Stimulated activated CD4-positive, alpha-beta T cell treated with anti-CD3 and anti-CD28 coated beads, Interleukin-12 subunit alpha, Interleukin-12 subunit beta, amount 100 ng/mL, for 48 hours (primary cell): ENCODE measurements at regions not wholly inside any gene's neighbourhood (a gene's known extent, or its start where the extent isn't known, plus 50 kb on each side); places are given as distances from the start of the nearest gene placed in this dataset.

Experiments used
- DNase-seq, 3 donors: peaks; one replicate each; pipeline ENCODE4 v3.0.0-alpha.2; 2020; ENCODE audit warnings: low read depth in 2 of 3, low spot score in 1 of 3

DNA sequence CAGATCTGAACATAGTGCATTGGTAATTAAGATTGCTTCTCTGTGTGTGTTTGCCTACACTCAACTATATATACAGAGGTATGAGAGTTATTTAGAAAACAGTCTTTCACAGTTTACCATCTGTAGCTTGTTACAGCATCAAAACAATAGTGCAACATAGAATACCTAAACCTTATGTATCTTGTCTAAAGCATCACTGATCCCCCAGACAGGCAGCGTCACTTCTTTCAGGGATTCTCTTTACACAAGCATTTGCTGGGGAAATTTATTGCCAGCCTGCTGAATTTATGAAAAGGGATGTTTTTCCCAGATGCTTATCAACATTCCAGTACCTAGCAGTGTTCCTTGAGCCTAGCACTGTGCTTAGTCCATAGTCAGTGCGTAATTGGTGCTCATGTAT is 195.8 kb upstream of the COL8A1 start:
- DNase-seq = no peak

DNA sequence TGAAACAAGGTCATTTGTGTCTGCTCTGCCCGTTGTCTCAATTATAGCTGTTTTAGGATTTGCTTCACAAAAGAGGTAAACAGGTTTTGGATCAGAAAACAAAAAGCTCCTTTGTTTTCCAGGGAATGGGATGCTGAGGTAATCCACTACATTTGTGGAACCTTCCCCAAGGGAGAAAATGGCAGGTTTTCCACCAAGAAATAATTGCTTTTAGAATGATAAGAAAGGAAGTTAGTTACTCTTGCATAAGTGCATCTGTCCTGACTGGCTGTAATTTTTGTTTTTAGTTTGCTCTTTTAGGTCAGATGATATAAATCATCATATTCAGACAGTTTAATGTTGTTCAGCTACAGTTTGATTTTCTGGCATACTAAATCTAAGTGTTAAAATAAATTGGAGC is 198.5 kb upstream of the COL8A1 start:
- DNase-seq = no peak

DNA sequence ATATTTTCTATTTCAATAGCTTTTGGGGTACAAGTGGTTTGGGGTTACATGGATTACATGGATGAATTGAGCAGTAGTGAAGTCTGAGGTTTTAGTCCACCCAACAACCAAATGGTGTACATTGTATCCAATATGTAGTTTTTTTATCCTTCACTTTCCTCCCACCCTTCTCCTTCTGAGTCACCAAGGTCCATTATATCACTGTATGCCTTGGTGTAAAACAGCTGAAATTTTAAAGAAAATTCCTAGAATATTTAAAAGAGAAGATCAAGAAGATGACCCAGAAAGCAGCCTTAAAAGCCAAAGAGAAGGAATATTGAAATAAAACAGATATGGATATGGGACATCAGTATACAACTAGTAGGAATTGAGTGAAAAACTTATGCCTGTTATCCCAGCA is 204.2 kb upstream of the COL8A1 start:
- DNase-seq = no peak

DNA sequence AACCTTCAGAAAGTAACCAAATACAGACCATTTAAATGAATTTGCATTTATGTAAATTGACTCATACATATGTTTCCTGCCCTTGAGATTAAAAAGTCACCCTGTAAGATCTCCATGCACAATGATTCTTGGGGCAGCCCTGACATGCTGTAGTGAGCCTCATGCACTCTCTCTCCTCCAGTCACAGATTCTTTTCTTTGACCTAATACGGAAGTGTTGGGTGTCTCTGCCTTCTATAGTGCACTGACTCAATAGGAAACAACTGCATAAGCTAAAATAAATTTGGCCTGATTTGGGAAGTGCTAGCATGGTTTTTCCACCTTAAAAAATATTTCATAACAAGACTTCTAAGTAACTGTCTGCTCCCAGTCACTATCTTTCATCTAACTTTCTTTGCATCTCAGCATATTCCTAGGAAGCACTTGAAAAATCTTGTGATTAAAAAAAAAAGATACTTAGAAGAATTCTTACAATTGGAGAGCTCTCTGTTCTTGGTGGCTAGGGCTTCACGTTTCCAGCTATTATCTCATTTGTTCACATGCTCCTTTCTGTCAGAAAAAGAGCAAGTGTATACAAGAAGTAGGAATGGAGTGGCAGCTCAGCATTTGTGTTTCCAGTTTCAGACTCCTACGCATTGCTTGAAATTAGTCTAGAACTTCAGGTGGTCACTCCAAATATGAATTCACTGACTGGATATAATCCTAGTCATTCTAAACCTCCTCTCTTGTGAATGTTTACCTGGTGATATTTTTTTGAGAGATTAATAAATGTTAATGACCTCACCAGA is 207.9 kb upstream of the COL8A1 start:
- no peak for DNase-seq

DNA sequence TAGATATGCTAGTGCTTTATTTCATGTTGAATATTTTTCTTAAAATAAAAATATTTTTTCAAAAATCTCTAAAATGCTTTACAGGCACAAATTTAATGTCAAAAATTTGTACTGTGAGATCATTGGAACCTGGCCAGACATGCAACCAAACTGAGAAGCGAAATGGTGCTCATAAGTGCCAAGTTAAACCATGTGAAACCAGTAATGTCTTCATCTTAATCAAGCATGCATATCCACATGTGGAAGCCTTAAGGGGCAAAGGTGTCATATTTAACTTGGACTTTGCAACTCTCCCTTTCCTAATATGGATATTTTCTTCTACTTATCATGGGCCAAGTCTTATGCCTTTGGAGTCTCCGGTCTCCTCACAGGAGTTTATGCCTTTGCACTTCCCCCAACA is 208.9 kb upstream of the COL8A1 start:
- DNase-seq = no peak

DNA sequence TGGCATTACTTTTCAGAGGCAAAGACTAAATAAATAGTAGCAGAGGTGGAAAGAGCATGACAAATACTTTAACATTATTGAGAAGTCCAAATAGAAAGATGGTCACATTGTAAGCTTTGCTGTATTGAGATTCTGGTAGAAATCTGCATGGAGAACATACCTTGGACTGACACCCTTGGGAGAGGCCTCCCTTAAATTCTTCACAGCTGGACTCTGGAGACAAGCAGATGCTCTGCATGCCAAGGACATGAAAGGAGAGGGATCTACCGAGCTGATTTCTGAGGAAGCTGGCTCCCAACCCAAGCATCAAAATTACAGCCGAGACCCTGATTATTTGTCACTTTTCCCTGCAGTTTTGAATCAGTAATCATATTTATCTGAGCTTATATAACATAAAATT is 212.5 kb upstream of the COL8A1 start:
- no peak for DNase-seq

DNA sequence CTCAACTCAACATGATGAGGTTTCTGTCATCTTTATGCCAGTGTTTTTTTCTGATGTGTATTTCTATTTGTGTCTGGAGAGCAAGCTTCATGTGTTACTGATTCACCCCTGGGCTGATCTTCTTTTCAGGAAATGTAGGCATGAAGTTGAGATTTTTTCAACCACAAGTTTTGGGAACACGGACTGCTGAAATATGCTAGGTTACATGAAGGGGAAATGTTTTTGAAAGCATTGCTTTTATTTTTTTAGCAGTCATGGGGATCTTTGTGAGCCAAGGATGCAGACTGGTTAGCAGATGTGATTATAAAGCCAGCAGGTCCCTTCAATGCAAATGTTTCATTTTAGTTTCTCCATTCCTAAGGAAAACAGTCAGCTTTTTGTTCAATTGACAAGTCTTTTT is 219.3 kb upstream of the COL8A1 start:
- DNase-seq = no peak

DNA sequence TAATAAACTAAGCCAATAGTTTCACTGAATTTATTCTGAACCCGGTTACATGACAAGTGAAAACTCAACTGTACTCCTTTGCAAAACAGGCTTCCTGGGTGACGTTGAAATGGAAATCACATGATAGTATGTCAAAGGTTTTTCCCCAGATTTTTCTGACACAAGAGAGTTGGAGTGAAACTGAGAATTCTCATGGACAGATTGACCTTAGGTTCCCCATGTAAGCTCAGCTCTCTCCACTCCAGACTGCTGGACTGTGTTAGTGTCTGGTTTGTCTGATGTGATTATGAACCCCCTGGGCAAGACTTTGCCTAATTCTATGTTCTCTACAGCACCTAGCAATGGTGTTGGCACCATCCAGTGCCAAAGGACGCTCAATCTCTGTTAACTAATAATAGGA is 219.7 kb upstream of the COL8A1 start:
- DNase-seq = no peak

DNA sequence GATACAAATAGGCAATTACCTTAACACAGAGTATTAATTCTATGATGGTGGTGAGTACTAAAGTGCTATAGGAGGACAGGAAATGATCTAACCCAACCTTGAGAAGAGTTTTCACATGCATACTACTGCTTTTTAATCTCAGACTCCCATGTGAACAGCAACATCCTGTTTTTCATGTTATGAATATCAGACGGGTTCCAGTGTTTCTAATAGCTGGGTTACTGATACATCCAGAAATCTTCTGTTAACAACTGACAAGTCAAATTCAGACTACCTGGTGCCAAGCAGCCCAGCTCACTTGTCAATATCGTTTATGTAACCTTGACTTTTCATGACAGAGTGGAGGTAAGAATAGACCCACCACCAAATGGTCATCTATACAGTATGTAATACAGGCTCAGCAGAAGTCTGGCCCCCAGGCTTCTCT is 220.2 kb upstream of the COL8A1 start:
- no peak for DNase-seq

DNA sequence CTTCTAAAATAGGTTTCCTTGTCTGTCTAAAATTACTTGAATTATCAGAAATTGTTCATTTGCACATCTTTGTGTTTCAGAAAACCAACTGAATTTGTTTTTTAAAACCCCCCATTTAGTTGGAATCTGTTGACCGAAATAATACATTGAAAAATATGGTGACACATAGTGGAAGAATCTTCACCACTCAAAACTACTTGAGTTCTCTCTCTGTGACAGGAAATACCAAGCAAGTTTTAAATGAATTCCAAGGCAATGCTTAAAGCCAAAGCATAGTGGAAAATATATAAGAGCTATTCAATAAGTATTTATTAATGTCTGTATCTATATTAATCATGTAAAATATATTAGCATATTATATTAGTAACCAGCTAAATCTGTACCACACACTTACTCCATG is 224.9 kb upstream of the COL8A1 start:
- no peak for DNase-seq

DNA sequence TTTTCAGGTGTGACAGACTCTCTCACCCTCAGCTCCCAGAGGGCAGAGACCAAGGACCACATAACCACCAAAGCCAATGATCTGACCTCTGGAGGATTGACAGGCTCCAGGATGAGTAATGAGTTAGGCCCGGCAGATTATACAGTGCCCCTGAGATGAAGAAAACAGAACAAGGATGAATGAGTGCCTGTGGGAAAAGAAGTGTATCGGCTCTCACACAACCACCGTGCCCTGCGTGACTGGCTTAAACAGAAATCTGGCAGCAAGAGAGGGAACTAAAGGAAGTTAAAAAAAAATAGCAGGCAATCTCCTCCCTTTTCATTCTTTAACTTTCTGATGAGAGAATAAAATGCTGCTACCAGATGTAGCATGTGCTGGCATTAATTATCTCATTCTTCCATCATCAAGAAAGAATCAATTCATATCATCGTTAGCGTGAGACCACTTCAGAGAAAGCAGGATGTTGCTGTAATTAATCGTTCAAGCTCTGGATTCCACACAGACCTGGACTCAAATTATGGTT is 227.5 kb upstream of the COL8A1 start:
- DNase-seq = no peak

DNA sequence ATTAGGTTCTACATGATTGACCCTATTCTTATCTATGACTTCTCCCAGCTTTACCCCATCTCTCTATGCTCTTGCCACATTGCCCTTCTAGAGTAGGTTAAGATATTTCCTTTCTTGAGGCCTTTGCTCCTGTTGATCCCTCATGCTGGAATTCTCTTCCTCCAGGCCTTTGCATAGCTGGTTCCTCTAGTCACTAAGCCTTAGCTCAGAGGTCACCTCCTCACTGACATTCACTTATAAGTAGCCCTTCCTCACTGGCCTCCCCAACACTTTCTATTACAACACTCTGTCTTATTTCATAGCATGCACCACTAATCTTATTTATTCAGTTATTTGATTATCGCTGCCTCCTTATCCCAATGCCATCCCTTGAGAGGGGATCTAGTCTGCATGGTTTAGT is 228.4 kb upstream of the COL8A1 start:
- no peak for DNase-seq

DNA sequence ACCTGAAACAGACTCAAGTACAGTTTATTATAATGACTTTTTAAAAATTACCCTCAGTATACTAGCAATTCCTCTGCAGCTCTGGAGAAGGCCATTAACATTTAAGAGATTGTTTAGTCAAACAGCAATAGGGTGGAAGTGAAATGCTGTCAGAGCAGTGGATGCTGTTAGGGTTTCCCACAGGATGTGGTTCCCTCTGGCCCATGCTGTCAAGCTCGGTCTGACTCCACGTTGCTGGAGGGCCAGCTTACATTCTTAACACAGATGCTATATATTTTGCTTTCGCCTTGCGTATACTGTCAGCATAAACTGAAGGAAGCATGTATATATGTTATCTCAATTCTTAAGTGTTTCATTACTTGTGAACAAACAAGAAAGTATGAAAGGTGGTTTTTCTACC is 231.1 kb upstream of the COL8A1 start:
- no peak for DNase-seq

DNA sequence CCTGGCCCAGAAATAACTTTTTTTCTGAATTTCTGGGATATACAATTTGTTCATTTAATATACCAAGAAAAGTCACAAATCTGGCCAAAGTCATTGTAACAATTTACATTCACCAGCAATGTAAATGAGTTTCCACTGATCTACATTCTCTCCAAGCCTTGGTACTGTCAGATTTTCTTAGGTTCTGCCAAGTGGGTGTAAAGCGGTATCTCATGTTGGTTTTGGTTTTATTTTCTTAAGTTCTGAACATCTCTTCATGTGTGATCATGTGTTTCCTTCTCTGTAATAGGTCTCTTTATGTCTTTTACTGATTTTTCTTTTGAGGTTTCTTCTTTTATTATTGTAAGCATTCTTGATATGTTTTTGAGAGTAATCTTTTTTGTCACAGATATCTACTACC is 235.6 kb upstream of the COL8A1 start:
- no peak for DNase-seq

DNA sequence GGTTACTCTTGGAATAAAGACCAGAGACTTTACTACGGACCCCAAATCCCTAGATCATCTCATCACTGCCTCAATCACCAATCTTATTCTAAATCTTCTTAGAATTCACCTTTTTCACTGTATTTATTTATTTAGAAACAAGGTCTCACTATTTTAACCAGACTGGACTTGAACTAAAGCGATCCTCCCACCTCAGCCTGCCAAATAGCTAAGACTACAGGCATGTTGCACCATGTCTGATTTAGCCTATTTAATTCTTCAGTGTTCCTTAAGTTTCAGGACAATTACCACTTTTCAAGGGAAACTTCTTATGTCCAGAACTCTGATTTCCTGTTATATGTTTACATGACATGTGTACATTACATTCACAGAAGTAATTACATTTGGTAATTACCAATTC is 238.0 kb upstream of the COL8A1 start:
- no peak for DNase-seq

DNA sequence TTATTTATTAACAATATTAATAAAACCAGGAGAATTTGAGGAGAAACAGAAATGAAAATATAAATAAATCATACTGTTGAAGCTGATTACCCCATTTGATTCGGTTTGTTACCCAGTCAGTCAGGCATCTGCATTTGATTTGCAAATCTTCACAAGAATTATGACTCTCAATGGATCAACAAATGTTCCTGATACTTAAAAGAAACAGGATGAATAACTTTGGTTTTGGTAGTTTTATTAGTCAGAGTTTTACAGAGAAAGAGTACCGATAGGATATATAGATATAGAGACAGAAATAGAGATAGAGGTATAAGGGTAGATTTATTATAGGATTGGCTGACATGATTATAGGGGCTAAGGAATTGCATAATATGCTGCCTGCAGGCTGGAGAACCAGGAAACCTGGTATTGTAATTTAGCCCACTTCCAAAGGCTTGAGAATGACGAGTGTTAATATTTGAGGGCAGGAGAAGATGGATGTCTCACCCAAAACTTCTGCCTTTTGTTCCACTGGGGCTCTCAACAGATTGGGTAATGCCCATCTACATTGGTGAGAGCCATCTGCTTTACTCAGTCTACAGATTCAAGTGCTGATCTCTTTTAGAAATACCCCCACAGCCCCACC is 241.6 kb upstream of the COL8A1 start:
- no peak for DNase-seq

DNA sequence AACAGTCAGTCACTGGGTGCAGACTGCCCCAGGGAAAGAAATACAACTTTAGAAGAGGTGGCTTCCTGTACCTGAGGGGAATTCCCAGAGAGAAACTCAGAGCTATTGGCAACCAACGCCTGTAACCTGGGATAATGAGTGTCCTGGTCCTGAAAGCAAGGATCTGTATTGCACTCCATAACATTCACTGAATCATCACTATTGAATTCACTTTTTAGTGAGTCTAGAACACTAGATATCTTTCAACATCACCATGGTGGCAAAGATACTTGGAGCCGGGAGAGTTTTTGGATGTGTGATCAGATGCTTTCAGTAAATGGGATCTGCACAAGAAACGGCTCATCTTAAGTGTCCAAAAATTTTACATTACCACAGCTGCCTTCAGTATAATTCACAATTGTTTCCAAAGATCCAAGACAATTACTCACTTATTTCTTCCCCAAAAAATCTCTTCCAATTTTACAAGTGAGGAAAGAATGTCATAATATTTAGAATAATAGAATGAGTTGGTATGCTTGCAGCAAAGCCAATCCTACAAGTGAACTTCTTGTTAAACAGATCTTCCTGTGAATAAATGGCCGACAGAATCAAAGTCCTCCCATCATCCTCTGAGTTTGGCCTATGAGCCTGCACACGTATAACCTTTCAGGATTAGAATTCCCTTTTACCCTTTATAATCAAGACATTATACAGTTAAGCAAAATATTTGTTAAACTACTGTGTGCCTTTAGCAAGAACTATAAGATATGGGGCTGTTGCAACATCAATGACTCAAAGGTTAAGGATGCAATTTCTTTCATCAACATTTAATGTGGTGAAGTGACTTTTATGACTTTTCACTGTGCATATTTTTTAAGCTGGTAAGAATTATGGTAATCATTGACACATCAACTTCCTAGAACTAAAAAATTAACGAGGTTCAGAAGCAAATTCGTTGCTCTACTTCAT is 243.3 kb upstream of the COL8A1 start:
- DNase-seq = no peak

DNA sequence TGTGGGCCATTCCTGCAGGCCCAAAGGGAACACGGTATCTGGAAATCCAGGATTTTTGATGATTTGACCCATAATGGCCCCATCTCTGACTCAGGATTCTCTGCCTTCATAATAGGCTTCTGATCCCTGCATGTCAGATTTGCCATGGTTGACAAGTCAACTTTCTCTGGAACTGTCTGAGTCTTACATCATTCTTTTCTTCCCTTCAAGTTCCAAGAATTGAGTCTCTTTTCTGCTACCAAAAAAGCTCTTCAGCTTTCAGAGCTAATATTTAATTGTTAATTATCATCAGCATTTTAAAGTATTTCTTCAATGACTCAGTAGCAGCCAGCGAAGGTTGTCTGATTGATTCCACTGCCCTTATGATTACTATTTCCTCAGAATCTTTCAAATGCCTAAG is 244.4 kb upstream of the COL8A1 start:
- no peak for DNase-seq

DNA sequence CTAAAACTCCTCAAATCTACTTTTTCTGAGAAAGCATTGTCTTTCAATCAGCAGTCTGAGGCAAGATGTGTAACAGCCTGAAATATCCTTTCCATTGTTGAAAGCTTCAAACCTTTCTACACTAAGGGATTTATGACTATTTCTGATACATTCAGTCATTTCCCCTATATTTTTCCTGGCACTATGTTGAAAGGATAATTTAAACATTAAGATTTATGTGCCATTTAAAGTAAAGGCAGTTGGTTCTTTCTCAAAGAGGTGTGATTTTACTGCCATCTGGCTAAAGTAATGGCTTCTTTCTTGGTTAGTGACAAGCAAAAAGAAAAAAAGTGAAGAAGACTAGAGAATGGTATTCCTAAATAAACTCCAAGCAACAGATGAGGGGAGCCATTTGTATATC is 249.6 kb upstream of the COL8A1 start:
- no peak for DNase-seq

DNA sequence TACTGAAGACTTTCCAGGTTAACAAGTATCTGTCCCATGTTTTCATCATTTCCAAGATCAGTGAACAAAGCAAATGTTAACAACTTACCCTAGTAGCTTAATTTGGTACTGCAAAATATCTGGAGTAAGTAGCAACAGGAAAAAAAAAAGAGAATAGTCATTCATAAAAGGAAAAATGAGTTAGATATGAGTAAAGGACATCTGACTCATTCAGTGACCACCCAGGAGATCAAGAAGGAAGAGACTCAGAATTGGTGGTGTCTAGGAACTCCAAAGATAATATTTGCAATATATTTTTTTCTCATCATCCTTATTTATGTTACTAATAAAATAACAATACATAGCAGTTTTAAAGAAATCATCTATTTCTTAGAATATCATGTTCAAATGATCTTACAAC is 253.8 kb upstream of the COL8A1 start:
- DNase-seq = no peak

DNA sequence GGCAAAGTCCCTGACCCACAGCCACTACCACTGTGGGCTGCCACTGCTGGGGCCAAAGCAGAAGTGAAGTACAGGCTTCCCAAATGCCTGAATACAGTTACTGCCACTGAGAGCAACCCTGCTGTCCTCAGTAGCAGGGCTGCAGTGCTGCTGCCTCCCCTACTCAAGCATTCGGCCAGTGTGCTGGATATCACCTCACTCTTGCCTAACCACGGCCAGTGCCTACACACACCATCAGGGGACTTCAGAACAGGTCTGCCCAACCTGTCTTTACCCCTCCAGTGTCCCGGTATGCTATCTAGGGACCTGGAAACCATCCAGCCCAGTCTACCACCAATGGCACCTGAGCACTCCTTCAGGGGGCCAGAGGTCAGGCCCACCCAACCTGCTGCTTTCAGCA is 261.5 kb upstream of the COL8A1 start:
- no peak for DNase-seq

DNA sequence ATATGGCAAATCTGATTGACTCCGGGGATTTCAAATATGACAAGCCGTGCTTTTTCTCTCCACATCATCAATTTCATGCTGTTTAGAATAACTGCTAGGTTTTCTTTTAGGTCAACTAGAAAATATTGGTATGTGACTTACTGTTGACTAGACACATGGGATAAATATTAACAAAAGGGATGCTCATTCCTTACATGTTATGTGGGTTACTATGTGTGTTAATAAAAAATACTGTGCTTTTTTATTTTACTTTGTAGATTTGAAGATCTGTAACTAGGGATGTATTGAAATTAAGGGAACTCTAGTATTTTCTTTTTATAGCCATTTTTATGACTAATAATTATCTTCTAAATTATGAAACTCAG is 264.6 kb upstream of the COL8A1 start:
- DNase-seq = no peak
